Lower lobe of right lung (tissue), 2 donors: ENCODE measurements at regions not wholly inside any gene's neighbourhood (a gene's known extent, or its start where the extent isn't known, plus 50 kb on each side); places are given as distances from the start of the nearest gene placed in this dataset.

Source experiments
- ATAC-seq, 2 donors: fragments of 200-7000 bp; cut with Tn5 transposase; one replicate each; pipeline ENCODE4 v1.9.1; 2020 to 2022; ENCODE audit warnings: mild to moderate bottlenecking in 2 of 2, moderate library complexity in 2 of 2
- DNase-seq: peaks from one replicate; pipeline ENCODE4 v3.0.0-alpha.2; 2020
- H3K27ac ChIP-seq: fragments of 200-600 bp; one replicate; pipeline ENCODE4 v1.8.0; 2022
- H3K27me3 ChIP-seq: fragments of 200-600 bp; one replicate; pipeline ENCODE4 v1.8.0; 2022; ENCODE audit warnings: low read depth
- H3K36me3 ChIP-seq: fragments of 200-600 bp; one replicate; pipeline ENCODE4 v1.8.0; 2022; ENCODE audit warnings: mild to moderate bottlenecking
- H3K4me1 ChIP-seq: fragments of 200-600 bp; one replicate; pipeline ENCODE4 v1.8.0; 2022
- H3K4me3 ChIP-seq: fragments of 200-600 bp; one replicate; pipeline ENCODE4 v1.8.0; 2022; ENCODE audit warnings: mild to moderate bottlenecking
- H3K9me3 ChIP-seq: fragments of 200-600 bp; one replicate; pipeline ENCODE4 v1.8.0; 2022
- intact Hi-C: fragments of 100-400 bp; cut with DNase I; formaldehyde crosslinking; loops from one replicate; pipeline ENCODE4 v1.11.0; 2022
- TF ChIP-seq, protein P1 (sequence below): fragments of 200-600 bp; IDR thresholded peaks from one replicate; pipeline ENCODE4 v1.8.0; 2022; ENCODE audit warnings: antibody characterized with exemption, mild to moderate bottlenecking
- donor health status: DM: no; HTN: yes; CAD: no; lungs with severe emphysema.

- Histone ChIP-seq H3K27ac (peak overlapping the region; percentile 79), H3K9me3 (no peaks in the 10 kb centered on the region), H3K4me1 (peaks cover 58% of the 10 kb centered on the region), H3K4me3 (no peak overlapping the region), H3K36me3 (no peaks in the 10 kb centered on the region), H3K27me3 (no peaks in the 10 kb centered on the region)
- DNase-seq (no peak), ATAC-seq (peak in 1 of 2 donors; percentile 25)
- intact Hi-C loops: no loop called here
- TF ChIP-seq, protein P1, sequence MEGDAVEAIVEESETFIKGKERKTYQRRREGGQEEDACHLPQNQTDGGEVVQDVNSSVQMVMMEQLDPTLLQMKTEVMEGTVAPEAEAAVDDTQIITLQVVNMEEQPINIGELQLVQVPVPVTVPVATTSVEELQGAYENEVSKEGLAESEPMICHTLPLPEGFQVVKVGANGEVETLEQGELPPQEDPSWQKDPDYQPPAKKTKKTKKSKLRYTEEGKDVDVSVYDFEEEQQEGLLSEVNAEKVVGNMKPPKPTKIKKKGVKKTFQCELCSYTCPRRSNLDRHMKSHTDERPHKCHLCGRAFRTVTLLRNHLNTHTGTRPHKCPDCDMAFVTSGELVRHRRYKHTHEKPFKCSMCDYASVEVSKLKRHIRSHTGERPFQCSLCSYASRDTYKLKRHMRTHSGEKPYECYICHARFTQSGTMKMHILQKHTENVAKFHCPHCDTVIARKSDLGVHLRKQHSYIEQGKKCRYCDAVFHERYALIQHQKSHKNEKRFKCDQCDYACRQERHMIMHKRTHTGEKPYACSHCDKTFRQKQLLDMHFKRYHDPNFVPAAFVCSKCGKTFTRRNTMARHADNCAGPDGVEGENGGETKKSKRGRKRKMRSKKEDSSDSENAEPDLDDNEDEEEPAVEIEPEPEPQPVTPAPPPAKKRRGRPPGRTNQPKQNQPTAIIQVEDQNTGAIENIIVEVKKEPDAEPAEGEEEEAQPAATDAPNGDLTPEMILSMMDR: no peak
Observed at GRCh38 chr10:78935697-78936407, 132.9 kb upstream of the ZMIZ1 start.

- H3K27ac ChIP-seq: peak overlapping the region; percentile 79
- TF ChIP-seq, protein P1: no peak
- ATAC-seq: no peak
- intact Hi-C loops: no loop called here
- H3K27me3 ChIP-seq: no peaks in the 10 kb centered on the region
- H3K36me3 ChIP-seq: no peaks in the 10 kb centered on the region
- no peak for DNase-seq
- H3K9me3 ChIP-seq: no peaks in the 10 kb centered on the region
- H3K4me3 ChIP-seq: no peak overlapping the region
- H3K4me1 ChIP-seq: peaks cover 54% of the 10 kb centered on the region
Observed at GRCh38 chr10:78936412-78937342, 132.1 kb upstream of the ZMIZ1 start.

- no peaks in the 10 kb centered on the region for H3K9me3 ChIP-seq
- H3K36me3 ChIP-seq: no peaks in the 10 kb centered on the region
- ATAC-seq (no peak), DNase-seq (no peak)
- H3K27ac ChIP-seq: peak overlapping the region; percentile 79
- no peaks in the 10 kb centered on the region for H3K27me3 ChIP-seq
- H3K4me3 ChIP-seq: no peak overlapping the region
- intact Hi-C loops: no loop called here
- TF ChIP-seq, protein P1: no peak
- peaks cover 46% of the 10 kb centered on the region for H3K4me1 ChIP-seq
Observed at GRCh38 chr10:78937393-78937792, 131.4 kb upstream of the ZMIZ1 start.

- Histone ChIP-seq H3K4me3 (no peak overlapping the region), H3K27ac (peak overlapping the region; percentile 79), H3K9me3 (no peaks in the 10 kb centered on the region), H3K4me1 (peaks cover 45% of the 10 kb centered on the region), H3K36me3 (no peaks in the 10 kb centered on the region), H3K27me3 (no peaks in the 10 kb centered on the region)
- ATAC-seq: peak; percentile 18 to 48
- no peak for DNase-seq
- TF ChIP-seq, protein P1: peak; percentile 34
- intact Hi-C loops: no loop called here
Observed at GRCh38 chr10:78937800-78938694, 130.7 kb upstream of the ZMIZ1 start.
